Peyer's patch (tissue), 4 donors: ENCODE measurements at regions not wholly inside any gene's neighbourhood (a gene's known extent, or its start where the extent isn't known, plus 50 kb on each side); places are given as distances from the start of the nearest gene placed in this dataset.

Experiments
- CTCF ChIP-seq, 6 experiments: fragments of 450-650 bp in 4 of 6; fragments of 200-600 bp in 2 of 6; sonication (generic) in 1 of 6; IDR thresholded peaks; one replicate each; pipeline ENCODE4 v1.5.1; 2017 to 2019; ENCODE audit warnings: antibody characterized with exemption in 6 of 6, mild to moderate bottlenecking in 3 of 6, moderate library complexity in 1 of 6
- POLR2A ChIP-seq, 2 donors: fragments of 450-650 bp; IDR thresholded peaks; one replicate each; pipeline ENCODE4 v1.5.1; 2017; ENCODE audit warnings: antibody characterized with exemption in 2 of 2, mild to moderate bottlenecking in 2 of 2, moderate library complexity in 2 of 2

DNA sequence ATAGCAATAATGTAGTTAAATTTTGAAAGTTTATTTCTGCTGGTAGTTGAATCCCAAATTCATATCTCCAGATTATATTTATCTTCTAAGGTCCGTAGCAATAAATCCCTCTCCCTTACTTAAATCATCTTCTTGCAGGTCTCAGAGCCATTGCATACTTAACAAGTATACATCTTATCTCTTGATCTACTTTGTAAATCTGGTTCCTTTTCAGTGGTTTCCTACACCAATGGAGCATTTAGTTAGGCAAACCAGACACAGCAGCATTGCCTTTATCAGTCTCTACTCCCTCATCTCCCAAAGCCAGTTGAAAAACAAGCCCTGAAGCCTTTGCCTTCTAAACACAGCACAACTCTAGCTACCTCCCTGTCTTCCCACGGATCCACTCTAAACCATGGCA lies 440.9 kb downstream of the CNTN6 start:
- TF ChIP-seq CTCF (IDR thresholded peaks at IDR 0.05) (no peak), POLR2A (IDR thresholded peaks at IDR 0.05) (no peak)
